ENCODE measurements at regions not wholly inside any gene's neighbourhood (a gene's known extent, or its start where the extent isn't known, plus 50 kb on each side); places are given as distances from the start of the nearest gene placed in this dataset.
"Not testable (repeated sequence)": the region's sequence is repeated elsewhere in the genome, so short reads cannot be mapped to it uniquely, and the experiment has no call there.

DNA sequence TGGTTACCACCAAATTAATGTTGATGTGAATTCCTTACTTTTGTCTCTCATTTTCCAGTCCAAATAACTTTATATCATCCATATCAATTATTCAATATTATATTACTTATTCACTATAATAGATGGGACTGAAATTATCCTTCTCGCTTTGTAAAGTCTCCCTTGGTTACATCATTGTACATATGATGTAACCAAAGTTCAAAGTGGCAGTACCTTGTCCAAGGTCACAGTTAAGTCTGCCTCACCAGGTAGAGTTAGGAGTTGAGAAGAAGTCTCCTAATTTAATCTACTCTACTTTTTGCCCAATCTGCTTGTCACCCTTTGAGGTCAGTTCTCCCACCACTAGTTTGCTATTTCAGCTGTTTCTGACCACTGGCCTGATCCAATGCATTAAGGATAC lies 83.7 kb upstream of the CLINT1 start:
- TF ChIP-seq, protein P1, sequence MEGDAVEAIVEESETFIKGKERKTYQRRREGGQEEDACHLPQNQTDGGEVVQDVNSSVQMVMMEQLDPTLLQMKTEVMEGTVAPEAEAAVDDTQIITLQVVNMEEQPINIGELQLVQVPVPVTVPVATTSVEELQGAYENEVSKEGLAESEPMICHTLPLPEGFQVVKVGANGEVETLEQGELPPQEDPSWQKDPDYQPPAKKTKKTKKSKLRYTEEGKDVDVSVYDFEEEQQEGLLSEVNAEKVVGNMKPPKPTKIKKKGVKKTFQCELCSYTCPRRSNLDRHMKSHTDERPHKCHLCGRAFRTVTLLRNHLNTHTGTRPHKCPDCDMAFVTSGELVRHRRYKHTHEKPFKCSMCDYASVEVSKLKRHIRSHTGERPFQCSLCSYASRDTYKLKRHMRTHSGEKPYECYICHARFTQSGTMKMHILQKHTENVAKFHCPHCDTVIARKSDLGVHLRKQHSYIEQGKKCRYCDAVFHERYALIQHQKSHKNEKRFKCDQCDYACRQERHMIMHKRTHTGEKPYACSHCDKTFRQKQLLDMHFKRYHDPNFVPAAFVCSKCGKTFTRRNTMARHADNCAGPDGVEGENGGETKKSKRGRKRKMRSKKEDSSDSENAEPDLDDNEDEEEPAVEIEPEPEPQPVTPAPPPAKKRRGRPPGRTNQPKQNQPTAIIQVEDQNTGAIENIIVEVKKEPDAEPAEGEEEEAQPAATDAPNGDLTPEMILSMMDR (IDR thresholded peaks at IDR 0.05; ENCODE audit: unreplicated experiment) = no peak
- CTCF ChIA-PET = interaction anchor here (0.5 to 1.2 kb wide), 3 partner anchors 53 to 125 kb away, joined by 3 to 4 read pairs (median 4); no protein-coding TSS in a partner anchor
- Mint-ChIP-seq H3K27me3 (ENCODE audit: insufficient read depth, unreplicated experiment) (no peaks in the 10 kb centered on the region), H3K4me3 (ENCODE audit: unreplicated experiment) (no peak overlapping the region), H3K9me3 (ENCODE audit: unreplicated experiment) (no peaks in the 10 kb centered on the region), H3K4me1 (ENCODE audit: insufficient read depth, unreplicated experiment) (no peaks in the 10 kb centered on the region), H3K27ac (ENCODE audit: low read depth, unreplicated experiment) (no peak overlapping the region), H3K36me3 (ENCODE audit: insufficient read depth, unreplicated experiment) (no peaks in the 10 kb centered on the region)
- POLR2A ChIA-PET = interaction anchor here (0.6 kb wide), 1 partner anchor 83 kb away, joined by 3 read pairs; the partner anchor contains the start of gene CLINT1
- intact Hi-C loops (cut with micrococcal nuclease) = no loop called here
- no TSS peak for BruUV-seq (replicated peaks)
- DNase-seq (ENCODE audit: unreplicated experiment) = no peak

DNA sequence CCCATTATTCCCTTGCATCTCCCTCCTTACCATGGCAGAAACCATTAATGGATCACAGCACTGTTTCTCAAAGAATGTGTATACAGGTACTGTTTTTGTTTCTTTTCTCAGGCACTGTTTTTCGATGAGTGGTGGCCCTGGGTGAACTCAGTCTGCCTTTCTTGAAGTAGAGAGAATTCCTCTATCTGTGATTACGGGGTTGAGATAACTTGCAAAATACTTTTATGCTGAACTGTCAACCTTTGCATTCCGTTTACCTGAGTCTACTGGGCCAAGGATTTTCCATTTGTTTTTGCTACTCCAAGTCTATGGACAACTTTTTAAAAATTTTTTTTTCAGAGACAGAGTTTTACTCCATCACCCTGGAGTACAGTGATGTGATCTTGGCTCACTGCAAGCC lies 82.7 kb upstream of the CLINT1 start:
- no TSS peak for BruUV-seq (replicated peaks)
- Mint-ChIP-seq H3K27ac (ENCODE audit: low read depth, unreplicated experiment) (no peak overlapping the region), H3K4me3 (ENCODE audit: unreplicated experiment) (no peak overlapping the region), H3K9me3 (ENCODE audit: unreplicated experiment) (no peaks in the 10 kb centered on the region), H3K27me3 (ENCODE audit: insufficient read depth, unreplicated experiment) (no peaks in the 10 kb centered on the region), H3K36me3 (ENCODE audit: insufficient read depth, unreplicated experiment) (no peaks in the 10 kb centered on the region), H3K4me1 (ENCODE audit: insufficient read depth, unreplicated experiment) (no peaks in the 10 kb centered on the region)
- intact Hi-C loops (cut with micrococcal nuclease) = no loop called here
- ChIA-PET CTCF (interaction anchor here (0.7 to 5.4 kb wide), 2 partner anchors 8 to 743 kb away, joined by 3 to 30 read pairs; no protein-coding TSS in a partner anchor), POLR2A (no interaction called here)
- DNase-seq (ENCODE audit: unreplicated experiment) = no peak
- TF ChIP-seq, protein P1 (IDR thresholded peaks at IDR 0.05; ENCODE audit: unreplicated experiment) = no peak

DNA sequence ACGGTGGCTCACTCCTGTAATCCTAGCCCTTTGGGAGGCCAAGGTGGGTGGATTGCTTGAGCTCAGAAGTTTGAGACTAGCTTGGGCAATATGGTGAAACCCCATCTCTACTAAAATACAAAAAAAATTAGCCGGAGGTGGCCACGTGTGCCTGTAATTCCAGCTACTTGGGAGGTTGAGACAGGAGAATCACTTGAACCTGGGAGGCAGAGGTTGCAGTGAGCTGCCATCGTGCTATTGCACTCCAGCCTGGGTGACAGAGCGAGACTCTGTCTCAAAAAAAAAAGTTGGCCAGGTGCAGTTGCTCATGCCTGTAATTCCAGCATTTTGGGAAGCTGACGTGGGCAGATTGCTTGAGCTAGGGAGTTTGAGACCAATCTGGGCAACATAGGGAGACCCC lies 79.2 kb upstream of the CLINT1 start:
- BruUV-seq (replicated peaks); H3K27ac Mint-ChIP-seq (ENCODE audit: low read depth, unreplicated experiment); intact Hi-C loops (cut with micrococcal nuclease); DNase-seq (ENCODE audit: unreplicated experiment); H3K4me3 Mint-ChIP-seq (ENCODE audit: unreplicated experiment); H3K4me1 Mint-ChIP-seq (ENCODE audit: insufficient read depth, unreplicated experiment); H3K9me3 Mint-ChIP-seq (ENCODE audit: unreplicated experiment); H3K27me3 Mint-ChIP-seq (ENCODE audit: insufficient read depth, unreplicated experiment); H3K36me3 Mint-ChIP-seq (ENCODE audit: insufficient read depth, unreplicated experiment): not testable (repeated sequence)
- POLR2A ChIA-PET = interaction anchor here (0.8 to 1.2 kb wide), 2 partner anchors 9 to 79 kb away, joined by 3 to 4 read pairs; partner anchors contain the start of gene CLINT1
- CTCF ChIA-PET = interaction anchor here (0.6 to 5.4 kb wide), 8 partner anchors 11 to 906 kb away, joined by 3 to 30 read pairs (median 3); no protein-coding TSS in a partner anchor

DNA sequence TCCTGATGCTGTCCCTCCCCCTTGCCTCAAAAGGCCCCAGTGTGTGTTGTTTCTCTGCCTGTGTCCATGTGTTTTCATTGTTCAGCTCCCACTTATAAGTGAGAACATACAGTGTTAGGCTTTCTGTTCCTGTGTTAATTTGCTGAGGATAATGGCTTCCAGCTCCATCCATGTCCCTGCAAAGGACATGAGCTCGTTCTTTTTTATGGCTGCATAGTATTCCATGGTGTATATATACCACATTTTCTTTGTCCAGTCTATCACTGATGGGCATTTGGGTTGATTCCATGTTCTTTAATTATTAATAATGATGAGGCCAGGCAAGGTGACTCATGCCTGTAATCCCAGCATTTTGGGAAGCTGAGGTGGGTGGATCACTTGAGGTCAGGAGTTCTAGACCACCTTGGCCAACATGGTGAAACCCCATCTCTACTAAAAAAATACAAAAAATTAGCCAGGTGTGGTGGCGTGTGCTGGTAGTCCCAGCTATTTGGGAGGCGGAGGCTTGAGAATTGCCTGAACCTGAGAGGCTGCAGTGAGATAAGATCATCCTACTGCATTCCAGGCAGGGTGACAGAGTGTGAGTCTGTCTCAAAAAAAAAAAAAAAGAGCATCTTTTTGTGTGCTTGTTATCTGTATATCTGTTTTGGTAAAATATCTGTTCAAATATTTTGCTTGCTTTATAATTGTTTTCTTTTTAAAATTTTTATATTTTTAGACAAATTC lies 78.0 kb upstream of the CLINT1 start:
- ChIA-PET CTCF (interaction anchor here (0.6 to 5.4 kb wide), 3 partner anchors 12 to 1912 kb away, joined by 3 to 30 read pairs (median 5); no protein-coding TSS in a partner anchor), POLR2A (interaction anchor here (0.6 to 0.7 kb wide), 4 partner anchors 12 to 1281 kb away, joined by 3 to 5 read pairs (median 3); no protein-coding TSS in a partner anchor)
- H3K9me3 Mint-ChIP-seq (ENCODE audit: unreplicated experiment); H3K27ac Mint-ChIP-seq (ENCODE audit: low read depth, unreplicated experiment); H3K36me3 Mint-ChIP-seq (ENCODE audit: insufficient read depth, unreplicated experiment); H3K27me3 Mint-ChIP-seq (ENCODE audit: insufficient read depth, unreplicated experiment); intact Hi-C loops (cut with micrococcal nuclease); BruUV-seq (replicated peaks); H3K4me3 Mint-ChIP-seq (ENCODE audit: unreplicated experiment); H3K4me1 Mint-ChIP-seq (ENCODE audit: insufficient read depth, unreplicated experiment); DNase-seq (ENCODE audit: unreplicated experiment): not testable (repeated sequence)

DNA sequence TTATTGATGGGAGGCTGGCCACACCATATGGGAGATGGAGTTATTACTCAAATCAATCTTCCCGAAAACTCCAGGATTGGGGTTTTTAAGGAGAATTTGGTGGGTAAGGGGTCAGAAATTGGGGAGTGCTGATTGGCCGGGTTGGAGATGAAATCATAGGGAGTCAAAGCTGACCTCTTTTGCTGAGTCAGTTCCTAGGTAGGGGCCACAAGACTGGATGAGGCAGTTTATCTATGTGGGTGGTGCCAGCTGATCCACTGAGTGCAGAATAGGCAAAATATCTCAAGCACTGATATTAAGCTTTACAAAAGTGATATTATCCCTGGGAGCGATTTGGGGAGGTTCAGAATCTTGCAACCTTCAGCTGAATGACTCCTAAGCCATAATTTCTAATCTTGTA lies 75.7 kb upstream of the CLINT1 start:
- intact Hi-C loops (cut with micrococcal nuclease) = no loop called here
- Mint-ChIP-seq H3K4me3 (ENCODE audit: unreplicated experiment) (no peak overlapping the region), H3K4me1 (ENCODE audit: insufficient read depth, unreplicated experiment) (no peaks in the 10 kb centered on the region), H3K27ac (ENCODE audit: low read depth, unreplicated experiment) (no peak overlapping the region), H3K36me3 (ENCODE audit: insufficient read depth, unreplicated experiment) (no peaks in the 10 kb centered on the region), H3K9me3 (ENCODE audit: unreplicated experiment) (no peaks in the 10 kb centered on the region), H3K27me3 (ENCODE audit: insufficient read depth, unreplicated experiment) (no peaks in the 10 kb centered on the region)
- no peak for DNase-seq (ENCODE audit: unreplicated experiment)
- ChIA-PET POLR2A (interaction anchor here (0.7 kb wide), 1 partner anchor 728 kb away, joined by 3 read pairs; no protein-coding TSS in a partner anchor), CTCF (interaction anchor here (0.6 to 5.0 kb wide), 5 partner anchors 15 to 141 kb away, joined by 3 to 34 read pairs (median 4); no protein-coding TSS in a partner anchor)
- TF ChIP-seq, protein P1 (IDR thresholded peaks at IDR 0.05; ENCODE audit: unreplicated experiment) = no peak
- no TSS peak for BruUV-seq (replicated peaks)
